Panc1 (cell line): ENCODE measurements at regions not wholly inside any gene's neighbourhood (a gene's known extent, or its start where the extent isn't known, plus 50 kb on each side); places are given as distances from the start of the nearest gene placed in this dataset.

Experiments used
- ATAC-seq: fragments of 200-7000 bp; cut with Tn5 transposase; 2 replicates; pipeline ENCODE4 v1.9.1; 2020; ENCODE audit warnings: mild to moderate bottlenecking, moderate library complexity
- BruUV-seq: library from RNA; stranded (reverse); fragments of 400-500 nt; replicated peaks from 2 replicates; lab custom pipeline; 2021; lab: Mats Ljungman, UMichigan
- CTCF ChIA-PET: fragments of 300-600 bp; sonication (Branson Sonifier 250); formaldehyde crosslinking; loops from one replicate; lab custom pipeline; 2022; ENCODE audit warnings: antibody characterized with exemption; lab: Charles Lee
- POLR2A ChIA-PET: fragments of 300-600 bp; sonication (Branson Sonifier 250); formaldehyde crosslinking; loops from one replicate; lab custom pipeline; 2022; ENCODE audit warnings: antibody characterized with exemption; lab: Charles Lee
- DNase-seq: peaks from one replicate; pipeline ENCODE4 v3.0.0-alpha.2; 2010; ENCODE audit warnings: low read depth, low spot score
- H3K27ac ChIP-seq: 2 replicates; pipeline ENCODE4 v1.5.1; 2011; ENCODE audit warnings: mild to moderate bottlenecking, low read length, inconsistent platforms
- H3K27me3 ChIP-seq: fragments of 200-500 bp; sonication (Bioruptor generic); 2 replicates; pipeline ENCODE4 v1.6.0; 2014; ENCODE audit warnings: low read length, inconsistent platforms; ENCODE audit not compliant: control insufficient read depth, insufficient read depth
- H3K36me3 ChIP-seq: fragments of 200-500 bp; sonication (Bioruptor generic); 2 replicates; pipeline ENCODE4 v1.5.1; 2014; ENCODE audit warnings: inconsistent platforms, mild to moderate bottlenecking, low read length, moderate library complexity; ENCODE audit not compliant: control insufficient read depth, insufficient read depth
- H3K4me1 ChIP-seq: 2 replicates; pipeline ENCODE4 v1.5.1; 2011; ENCODE audit warnings: inconsistent platforms, mild to moderate bottlenecking, low read length, moderate library complexity; ENCODE audit not compliant: control insufficient read depth, insufficient read depth
- H3K4me3 ChIP-seq, 2 experiments: 2 replicates each; pipeline ENCODE4 v1.5.1; 2011 to 2012; ENCODE audit warnings: low read depth in 2 of 2, low read length in 2 of 2, mild to moderate bottlenecking in 2 of 2, inconsistent platforms in 1 of 2, moderate library complexity in 1 of 2
- H3K9me3 ChIP-seq: fragments of 200-500 bp; sonication (Bioruptor generic); 2 replicates; pipeline ENCODE4 v1.5.1; 2014; ENCODE audit warnings: low read depth, mild to moderate bottlenecking, inconsistent platforms, low read length, moderate library complexity; ENCODE audit not compliant: control insufficient read depth, insufficient read depth
- POLR2AphosphoS5 ChIP-seq: IDR thresholded peaks from 2 replicates; pipeline ENCODE4 v1.6.1; 2012; ENCODE audit warnings: mild to moderate bottlenecking, low read depth, low read length, moderate library complexity
- REST ChIP-seq, 2 experiments: IDR thresholded peaks; 2 replicates each; pipeline ENCODE4 v1.6.1; 2011 to 2012; ENCODE audit warnings: low read depth in 2 of 2, control low read depth in 1 of 2, low read length in 1 of 2, mild to moderate bottlenecking in 1 of 2, moderate library complexity in 1 of 2; ENCODE audit not compliant: insufficient read depth in 1 of 2
- SIN3A ChIP-seq: IDR thresholded peaks from 2 replicates; pipeline ENCODE4 v1.6.1; 2012; ENCODE audit warnings: low read depth, mild to moderate bottlenecking, low read length, moderate library complexity, borderline replicate concordance; ENCODE audit not compliant: insufficient read depth
- TCF7L2 ChIP-seq: IDR thresholded peaks from 2 replicates; pipeline ENCODE4 v1.6.1; 2011; ENCODE audit warnings: mild to moderate bottlenecking, low read depth, low read length, inconsistent platforms
- in situ Hi-C: cut with HindIII; loops from 2 replicates; pipeline ENCODE4 v1.10.0; 2016; ENCODE audit warnings: low sequenced_read_pairs, low pct_unique_long_range_greater_than_20kb
- intact Hi-C: fragments of 100-400 bp; cut with micrococcal nuclease; formaldehyde crosslinking; loops from one replicate; pipeline ENCODE4 v1.10.0; 2022; ENCODE audit not compliant: unreplicated experiment
- TF ChIP-seq, protein P1 (sequence below): fragments of 450-650 bp; IDR thresholded peaks from 2 replicates; pipeline ENCODE4 v1.5.1; 2017; ENCODE audit warnings: mild to moderate bottlenecking

- ChIA-PET CTCF (no interaction called here), POLR2A (no interaction called here)
- DNase-seq (no peak), ATAC-seq (no peak)
- TF ChIP-seq SIN3A: no peak
- TF ChIP-seq, protein P1, sequence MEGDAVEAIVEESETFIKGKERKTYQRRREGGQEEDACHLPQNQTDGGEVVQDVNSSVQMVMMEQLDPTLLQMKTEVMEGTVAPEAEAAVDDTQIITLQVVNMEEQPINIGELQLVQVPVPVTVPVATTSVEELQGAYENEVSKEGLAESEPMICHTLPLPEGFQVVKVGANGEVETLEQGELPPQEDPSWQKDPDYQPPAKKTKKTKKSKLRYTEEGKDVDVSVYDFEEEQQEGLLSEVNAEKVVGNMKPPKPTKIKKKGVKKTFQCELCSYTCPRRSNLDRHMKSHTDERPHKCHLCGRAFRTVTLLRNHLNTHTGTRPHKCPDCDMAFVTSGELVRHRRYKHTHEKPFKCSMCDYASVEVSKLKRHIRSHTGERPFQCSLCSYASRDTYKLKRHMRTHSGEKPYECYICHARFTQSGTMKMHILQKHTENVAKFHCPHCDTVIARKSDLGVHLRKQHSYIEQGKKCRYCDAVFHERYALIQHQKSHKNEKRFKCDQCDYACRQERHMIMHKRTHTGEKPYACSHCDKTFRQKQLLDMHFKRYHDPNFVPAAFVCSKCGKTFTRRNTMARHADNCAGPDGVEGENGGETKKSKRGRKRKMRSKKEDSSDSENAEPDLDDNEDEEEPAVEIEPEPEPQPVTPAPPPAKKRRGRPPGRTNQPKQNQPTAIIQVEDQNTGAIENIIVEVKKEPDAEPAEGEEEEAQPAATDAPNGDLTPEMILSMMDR: no peak
- TF ChIP-seq TCF7L2: no peak
- no peak for TF ChIP-seq REST (IDR thresholded peaks at IDR 0.05; ENCODE audit: insufficient read depth in 1 of 2, low read depth in 2 of 2, low read length in 1 of 2)
- TF ChIP-seq POLR2AphosphoS5: no peak
- Histone ChIP-seq H3K4me3 (no peak overlapping the region), H3K4me1 (no peaks in the 10 kb centered on the region), H3K27me3 (no peaks in the 10 kb centered on the region), H3K36me3 (no peaks in the 10 kb centered on the region), H3K9me3 (no peaks in the 10 kb centered on the region), H3K27ac (no peak overlapping the region)
- no TSS peak for BruUV-seq
- intact Hi-C loops (no loop called here), in situ Hi-C loops (no loop called here)
Measured at GRCh38 chr18:64888956-64889355, 740.1 kb upstream of the LINC00305 start.

GRCh38 chr18:64886995-64887394 is 738.1 kb upstream of the LINC00305 start:
- ATAC-seq (no peak), DNase-seq (no peak)
- CTCF ChIA-PET: no interaction called here
- intact Hi-C loops (no loop called here), in situ Hi-C loops (no loop called here)
- H3K36me3 ChIP-seq: no peaks in the 10 kb centered on the region
- no peak overlapping the region for H3K27ac ChIP-seq
- TF ChIP-seq, protein P1: no peak
- TF ChIP-seq SIN3A (no peak), POLR2AphosphoS5 (no peak), REST (IDR thresholded peaks at IDR 0.05; ENCODE audit: insufficient read depth in 1 of 2, low read depth in 2 of 2, low read length in 1 of 2) (no peak), TCF7L2 (no peak)
- no peaks in the 10 kb centered on the region for H3K27me3 ChIP-seq
- no peak overlapping the region for H3K4me3 ChIP-seq
- POLR2A ChIA-PET: no interaction called here
- H3K4me1 ChIP-seq: no peaks in the 10 kb centered on the region
- BruUV-seq: no TSS peak
- H3K9me3 ChIP-seq: no peaks in the 10 kb centered on the region
